ENCODE measurements at regions not wholly inside any gene's neighbourhood (a gene's known extent, or its start where the extent isn't known, plus 50 kb on each side); places are given as distances from the start of the nearest gene placed in this dataset.
A peak's percentile ranks its signal among the peaks of the same experiment; 100 is the strongest.

- TF ChIP-seq CTCF (IDR thresholded peaks at IDR 0.05) = no peak
- no peak for DNase-seq (ENCODE audit: low spot score)
- no peak for ATAC-seq (ENCODE audit: low FRiP score)
Observed at GRCh38 chr2:145007960-145008263, 488.0 kb upstream of the ZEB2 start.

DNA sequence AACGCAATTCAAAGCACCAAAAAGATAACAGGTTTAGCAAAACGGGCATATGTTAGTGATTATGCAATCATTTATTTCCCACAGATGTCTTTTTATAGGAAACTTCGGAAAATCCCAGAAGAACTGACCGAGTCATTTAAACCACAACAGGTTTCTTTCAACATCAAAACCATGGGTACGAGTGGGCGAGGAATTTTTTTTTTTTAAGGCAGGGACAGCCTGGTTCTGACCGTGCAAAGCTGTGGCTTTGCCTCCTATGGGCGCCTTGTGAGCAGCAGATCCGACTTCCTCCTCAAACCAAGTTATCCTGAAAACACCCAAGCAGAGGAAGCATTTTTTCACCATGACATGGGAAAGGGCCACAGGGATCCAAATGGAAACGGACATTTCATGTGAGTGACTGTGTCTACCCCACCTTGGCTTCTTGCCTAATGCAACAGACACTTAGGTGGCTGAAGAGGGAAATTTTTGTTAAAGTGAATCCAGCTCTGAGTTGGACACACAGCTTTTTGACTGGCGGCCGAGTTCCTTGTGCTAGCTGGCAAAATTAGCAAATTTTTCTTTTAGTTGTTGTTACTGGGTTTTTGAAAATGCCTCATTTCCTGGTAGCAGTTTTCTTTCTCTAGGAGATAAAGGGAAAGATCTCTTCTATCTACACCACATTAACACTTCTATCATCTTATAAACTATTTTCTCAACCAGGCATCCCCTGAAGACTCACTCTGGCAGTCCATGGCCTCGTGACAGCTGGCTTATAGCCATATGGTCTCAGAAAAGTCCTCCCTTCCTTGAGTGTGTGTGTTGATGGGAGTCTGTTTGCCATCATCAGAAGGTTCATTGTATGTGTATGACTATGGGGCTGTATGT, 487.4 kb upstream of the ZEB2 start:
- DNase-seq (ENCODE audit: low spot score) = no peak
- ATAC-seq (ENCODE audit: low FRiP score) = peak; percentile 72
- no peak for TF ChIP-seq CTCF (IDR thresholded peaks at IDR 0.05)

- ATAC-seq (ENCODE audit: low FRiP score) (no peak), DNase-seq (ENCODE audit: low spot score) (no peak)
Observed at GRCh38 chr2:145002624-145003023, 482.7 kb upstream of the ZEB2 start.

GRCh38 chr2:145000376-145000775, 480.5 kb upstream of the ZEB2 start:
- no peak for DNase-seq (ENCODE audit: low spot score)
- no peak for TF ChIP-seq CTCF (IDR thresholded peaks at IDR 0.05)
- no peak for ATAC-seq (ENCODE audit: low FRiP score)

More at GRCh38 chr2:145002624-145003023, 482.7 kb upstream of the ZEB2 start:
- TF ChIP-seq CTCF (IDR thresholded peaks at IDR 0.05) = no peak

GRCh38 chr2:144999936-145000335, 480.0 kb upstream of the ZEB2 start:
- DNase-seq (ENCODE audit: low spot score) = no peak
- TF ChIP-seq CTCF (IDR thresholded peaks at IDR 0.05) = no peak
- ATAC-seq (ENCODE audit: low FRiP score) = no peak

- ATAC-seq (ENCODE audit: low FRiP score) (no peak), DNase-seq (ENCODE audit: low spot score) (no peak)
- TF ChIP-seq CTCF (IDR thresholded peaks at IDR 0.05) = no peak
Observed at GRCh38 chr2:144999071-144999875, 479.4 kb upstream of the ZEB2 start.

Measured in omental fat pad (tissue), 3 donors.